ENCODE measurements at regions not wholly inside any gene's neighbourhood (a gene's known extent, or its start where the extent isn't known, plus 50 kb on each side); places are given as distances from the start of the nearest gene placed in this dataset.

DNA sequence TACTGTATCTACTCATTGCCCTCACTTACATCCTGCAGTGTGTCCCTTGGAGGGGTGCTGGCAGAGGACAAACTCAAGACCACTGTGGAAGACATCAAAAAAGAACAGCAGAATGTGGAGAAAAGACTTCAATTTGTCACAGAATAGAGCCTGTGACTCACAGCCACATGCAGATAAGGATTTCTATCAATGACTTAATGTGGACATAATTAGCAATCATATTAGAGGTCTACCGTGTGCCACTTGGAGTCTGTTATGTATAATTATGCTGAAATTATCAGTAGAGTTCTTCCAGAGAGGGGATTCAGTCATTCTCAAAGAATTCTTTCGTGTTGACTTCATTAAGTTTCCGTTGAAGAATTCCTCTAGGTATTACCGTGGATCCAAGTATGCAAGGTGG, 473.5 kb downstream of the MIAT start:
- no peak for TF ChIP-seq TAF1 (IDR thresholded peaks at IDR 0.05; ENCODE audit: borderline replicate concordance, insufficient read depth, low read length)
- TF ChIP-seq POLR2AphosphoS5 (IDR thresholded peaks at IDR 0.05; ENCODE audit: low read depth, low read length): no peak
- no peak for TF ChIP-seq SIN3A (IDR thresholded peaks at IDR 0.05; ENCODE audit: borderline replicate concordance, insufficient read depth, low read length)
- TF ChIP-seq, protein P1, sequence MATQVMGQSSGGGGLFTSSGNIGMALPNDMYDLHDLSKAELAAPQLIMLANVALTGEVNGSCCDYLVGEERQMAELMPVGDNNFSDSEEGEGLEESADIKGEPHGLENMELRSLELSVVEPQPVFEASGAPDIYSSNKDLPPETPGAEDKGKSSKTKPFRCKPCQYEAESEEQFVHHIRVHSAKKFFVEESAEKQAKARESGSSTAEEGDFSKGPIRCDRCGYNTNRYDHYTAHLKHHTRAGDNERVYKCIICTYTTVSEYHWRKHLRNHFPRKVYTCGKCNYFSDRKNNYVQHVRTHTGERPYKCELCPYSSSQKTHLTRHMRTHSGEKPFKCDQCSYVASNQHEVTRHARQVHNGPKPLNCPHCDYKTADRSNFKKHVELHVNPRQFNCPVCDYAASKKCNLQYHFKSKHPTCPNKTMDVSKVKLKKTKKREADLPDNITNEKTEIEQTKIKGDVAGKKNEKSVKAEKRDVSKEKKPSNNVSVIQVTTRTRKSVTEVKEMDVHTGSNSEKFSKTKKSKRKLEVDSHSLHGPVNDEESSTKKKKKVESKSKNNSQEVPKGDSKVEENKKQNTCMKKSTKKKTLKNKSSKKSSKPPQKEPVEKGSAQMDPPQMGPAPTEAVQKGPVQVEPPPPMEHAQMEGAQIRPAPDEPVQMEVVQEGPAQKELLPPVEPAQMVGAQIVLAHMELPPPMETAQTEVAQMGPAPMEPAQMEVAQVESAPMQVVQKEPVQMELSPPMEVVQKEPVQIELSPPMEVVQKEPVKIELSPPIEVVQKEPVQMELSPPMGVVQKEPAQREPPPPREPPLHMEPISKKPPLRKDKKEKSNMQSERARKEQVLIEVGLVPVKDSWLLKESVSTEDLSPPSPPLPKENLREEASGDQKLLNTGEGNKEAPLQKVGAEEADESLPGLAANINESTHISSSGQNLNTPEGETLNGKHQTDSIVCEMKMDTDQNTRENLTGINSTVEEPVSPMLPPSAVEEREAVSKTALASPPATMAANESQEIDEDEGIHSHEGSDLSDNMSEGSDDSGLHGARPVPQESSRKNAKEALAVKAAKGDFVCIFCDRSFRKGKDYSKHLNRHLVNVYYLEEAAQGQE (IDR thresholded peaks at IDR 0.05; ENCODE audit: insufficient read depth in 1 of 2, low read depth in 2 of 2, low read length in 2 of 2): no peak

Measured in PFSK-1 (cell line).